ENCODE measurements at regions not wholly inside any gene's neighbourhood (a gene's known extent, or its start where the extent isn't known, plus 50 kb on each side); places are given as distances from the start of the nearest gene placed in this dataset.

GRCh38 chr13:30134578-30134977 lies 172.8 kb downstream of the KATNAL1 start:
- H3K27me3 Mint-ChIP-seq (ENCODE audit: unreplicated experiment) = no peaks in the 10 kb centered on the region

GRCh38 chr13:30133996-30134395 lies 173.4 kb downstream of the KATNAL1 start:
- TF ChIP-seq CTCF (IDR thresholded peaks at IDR 0.05) = no peak
- Mint-ChIP-seq H3K27me3 (ENCODE audit: unreplicated experiment) (no peaks in the 10 kb centered on the region), H3K36me3 (ENCODE audit: unreplicated experiment) (no peaks in the 10 kb centered on the region), H3K4me3 (ENCODE audit: unreplicated experiment) (no peak overlapping the region), H3K27ac (ENCODE audit: unreplicated experiment) (no peak overlapping the region), H3K9me3 (ENCODE audit: unreplicated experiment) (no peaks in the 10 kb centered on the region), H3K4me1 (ENCODE audit: unreplicated experiment) (peaks cover 19% of the 10 kb centered on the region)
- no peak for DNase-seq (ENCODE audit: extremely low spot score, unreplicated experiment)

More at GRCh38 chr13:30134578-30134977, 172.8 kb downstream of the KATNAL1 start:
- H3K27ac Mint-ChIP-seq (ENCODE audit: unreplicated experiment) = no peak overlapping the region
- no peak for DNase-seq (ENCODE audit: extremely low spot score, unreplicated experiment)
- H3K4me3 Mint-ChIP-seq (ENCODE audit: unreplicated experiment) = no peak overlapping the region
- TF ChIP-seq CTCF (IDR thresholded peaks at IDR 0.05) = no peak
- H3K4me1 Mint-ChIP-seq (ENCODE audit: unreplicated experiment) = peaks cover 19% of the 10 kb centered on the region
- no peaks in the 10 kb centered on the region for H3K9me3 Mint-ChIP-seq (ENCODE audit: unreplicated experiment)
- H3K36me3 Mint-ChIP-seq (ENCODE audit: unreplicated experiment) = no peaks in the 10 kb centered on the region

GRCh38 chr13:30133554-30133912 lies 173.8 kb downstream of the KATNAL1 start:
- no peak for DNase-seq (ENCODE audit: extremely low spot score, unreplicated experiment)
- Mint-ChIP-seq H3K4me1 (ENCODE audit: unreplicated experiment) (peaks cover 19% of the 10 kb centered on the region), H3K4me3 (ENCODE audit: unreplicated experiment) (no peak overlapping the region), H3K27ac (ENCODE audit: unreplicated experiment) (no peak overlapping the region), H3K9me3 (ENCODE audit: unreplicated experiment) (no peaks in the 10 kb centered on the region), H3K27me3 (ENCODE audit: unreplicated experiment) (no peaks in the 10 kb centered on the region), H3K36me3 (ENCODE audit: unreplicated experiment) (no peaks in the 10 kb centered on the region)
- no peak for TF ChIP-seq CTCF (IDR thresholded peaks at IDR 0.05)

GRCh38 chr13:30132623-30133553 lies 174.5 kb downstream of the KATNAL1 start:
- H3K4me1 Mint-ChIP-seq (ENCODE audit: unreplicated experiment) = peaks cover 13% of the 10 kb centered on the region
- TF ChIP-seq CTCF (IDR thresholded peaks at IDR 0.05) = peak; percentile 97
- H3K9me3 Mint-ChIP-seq (ENCODE audit: unreplicated experiment) = no peaks in the 10 kb centered on the region
- DNase-seq (ENCODE audit: extremely low spot score, unreplicated experiment) = peak; percentile 99
- H3K4me3 Mint-ChIP-seq (ENCODE audit: unreplicated experiment) = no peak overlapping the region
- H3K27ac Mint-ChIP-seq (ENCODE audit: unreplicated experiment) = no peak overlapping the region
- H3K27me3 Mint-ChIP-seq (ENCODE audit: unreplicated experiment) = no peaks in the 10 kb centered on the region
- no peaks in the 10 kb centered on the region for H3K36me3 Mint-ChIP-seq (ENCODE audit: unreplicated experiment)

GRCh38 chr13:30129411-30129810 lies 177.9 kb downstream of the KATNAL1 start:
- H3K27ac Mint-ChIP-seq (ENCODE audit: unreplicated experiment) = no peak overlapping the region
- H3K27me3 Mint-ChIP-seq (ENCODE audit: unreplicated experiment) = no peaks in the 10 kb centered on the region
- no peak overlapping the region for H3K4me3 Mint-ChIP-seq (ENCODE audit: unreplicated experiment)
- DNase-seq (ENCODE audit: extremely low spot score, unreplicated experiment) = no peak
- TF ChIP-seq CTCF (IDR thresholded peaks at IDR 0.05) = no peak
- H3K4me1 Mint-ChIP-seq (ENCODE audit: unreplicated experiment) = peaks cover 25% of the 10 kb centered on the region
- no peaks in the 10 kb centered on the region for H3K9me3 Mint-ChIP-seq (ENCODE audit: unreplicated experiment)
- no peaks in the 10 kb centered on the region for H3K36me3 Mint-ChIP-seq (ENCODE audit: unreplicated experiment)

Data from osteocyte (in vitro differentiated cells).